Heart left ventricle (tissue), 16 donors: ENCODE measurements at regions not wholly inside any gene's neighbourhood (a gene's known extent, or its start where the extent isn't known, plus 50 kb on each side); places are given as distances from the start of the nearest gene placed in this dataset.

Experiments
- ATAC-seq, 4 donors: fragments of 200-7000 bp; cut with Tn5 transposase; one replicate each; pipeline ENCODE4 v1.9.1; 2020 to 2022; ENCODE audit warnings: moderate library complexity in 4 of 4, mild to moderate bottlenecking in 3 of 4, moderate number of reproducible peaks in 1 of 4
- DNase-seq, 5 donors: peaks; one replicate each; pipeline ENCODE4 v3.0.0-alpha.2; 2020
- H3K27ac ChIP-seq, 12 donors: fragments of 200-600 bp; sonication (generic) in 4 of 12; one replicate each; pipeline versions ENCODE4 v1.5.0 to v1.8.0; 2016 to 2022; ENCODE audit warnings: mild to moderate bottlenecking in 2 of 12
- H3K27me3 ChIP-seq, 9 donors: fragments of 200-600 bp; sonication (generic) in 2 of 9; one replicate each; pipeline versions ENCODE4 v1.5.1 to v1.8.0; 2016 to 2022; ENCODE audit warnings: mild to moderate bottlenecking in 3 of 9
- H3K36me3 ChIP-seq, 9 donors: fragments of 200-600 bp; sonication (generic) in 2 of 9; one replicate each; pipeline versions ENCODE4 v1.5.0 to v1.8.0; 2018 to 2022; ENCODE audit warnings: mild to moderate bottlenecking in 2 of 9
- H3K4me1 ChIP-seq, 12 donors: fragments of 200-600 bp; sonication (generic) in 4 of 12; one replicate each; pipeline versions ENCODE4 v1.5.0 to v1.8.0; 2016 to 2022; ENCODE audit warnings: mild to moderate bottlenecking in 3 of 12
- H3K4me3 ChIP-seq, 12 donors: fragments of 200-600 bp; sonication (generic) in 4 of 12; one replicate each; pipeline versions ENCODE4 v1.5.0 to v1.8.0; 2017 to 2022; ENCODE audit warnings: mild to moderate bottlenecking in 9 of 12, moderate library complexity in 4 of 12
- H3K9me3 ChIP-seq, 12 donors: fragments of 200-600 bp; sonication (generic) in 4 of 12; one replicate each; pipeline versions ENCODE4 v1.5.0 to v1.8.0; 2016 to 2022; ENCODE audit warnings: mild to moderate bottlenecking in 1 of 12
- POLR2A ChIP-seq, 2 donors: fragments of 450-650 bp; IDR thresholded peaks; one replicate each; pipeline ENCODE4 v1.6.1; 2017; ENCODE audit warnings: antibody characterized with exemption in 2 of 2, mild to moderate bottlenecking in 2 of 2, moderate library complexity in 2 of 2
- WGBS, 4 donors: extraction: QIAGEN DNeasy Blood & Tissue Kit in 2 of 4; methylation state at CpG; one replicate each; pipeline versions ENCODE4 v1.1.5 to v1.1.7; 2013 to 2018; 5-methylcytosine and 5-hydroxymethylcytosine counted together
- intact Hi-C, 10 donors: fragments of 100-400 bp; cut with DNase I; formaldehyde crosslinking; loops; one replicate each; pipeline versions ENCODE4 v1.11.1 to v1.14.2; 2022
- TF ChIP-seq, protein P1 (sequence below), 12 donors: fragments of 200-600 bp; sonication (generic) in 4 of 12; IDR thresholded peaks; one replicate each; pipeline versions ENCODE4 v1.5.0 to v1.8.0; 2018 to 2022; ENCODE audit warnings: antibody characterized with exemption in 12 of 12, mild to moderate bottlenecking in 5 of 12
- donor health status: ischemic (EF 13 %, LVEDD 7.1; RV severe dilation, severe dysfunction).
- donor health status: healthy with polysubstance abuse.
- donor health status: DM: no; HTN: yes; CAD: no.
- donor health status: DM: no; HTN: no; CAD: no.
- donor health status: ischemic (EF 25% LVEDD 6.9; RV normal size, moderate dysfunction).
- donor health status: ischemic (EF 25% LVEDD 5.7; RV mildly dilated, moderate dysfunction).
- donor health status: healthy.
- donor health status: DM: yes; HTN: yes; CAD: no.
- donor health status: ischemic (EF 35%, LVEDD 5.7; RV mildly dilated, moderate dysfunction).
- donor health status: nonischemic (EF 11% LVEDD 7.7; RV severe dilation, severe dysfunction).
- donor health status: DM: yes; HTN: yes; CAD: no.
- donor health status: PGD.
- donor health status: ischemic (EF 29% LVEDD 5.4; RV normal size, mild dysfunction).
- donor health status: nonischemic (EF 23%, LVEDD 6.1; RV moderate dilation, normal function).

DNA sequence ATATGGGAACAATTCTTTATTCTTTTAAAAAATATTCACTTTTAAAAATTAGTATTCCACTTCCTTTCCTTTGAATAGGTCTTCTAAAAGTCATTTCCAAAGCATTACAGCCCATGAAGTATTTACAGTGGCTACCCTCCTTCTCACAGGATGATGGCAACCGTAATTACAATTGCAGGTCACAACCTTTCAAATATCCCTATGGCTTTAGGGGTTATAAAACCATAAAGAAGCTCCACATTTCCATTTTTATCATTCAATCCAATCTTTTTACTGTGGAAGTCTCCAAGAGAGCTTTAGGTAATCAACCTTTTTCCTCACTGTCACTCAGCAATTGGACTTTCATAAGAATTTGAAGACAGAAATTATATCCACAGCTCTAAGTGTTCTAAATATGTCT lies 488.9 kb upstream of the CA10 start:
- 62 to 74% (median 68%) methylated on average over 1 of the region's 1 CpG for WGBS, 4 donors
- TF ChIP-seq, protein P1, sequence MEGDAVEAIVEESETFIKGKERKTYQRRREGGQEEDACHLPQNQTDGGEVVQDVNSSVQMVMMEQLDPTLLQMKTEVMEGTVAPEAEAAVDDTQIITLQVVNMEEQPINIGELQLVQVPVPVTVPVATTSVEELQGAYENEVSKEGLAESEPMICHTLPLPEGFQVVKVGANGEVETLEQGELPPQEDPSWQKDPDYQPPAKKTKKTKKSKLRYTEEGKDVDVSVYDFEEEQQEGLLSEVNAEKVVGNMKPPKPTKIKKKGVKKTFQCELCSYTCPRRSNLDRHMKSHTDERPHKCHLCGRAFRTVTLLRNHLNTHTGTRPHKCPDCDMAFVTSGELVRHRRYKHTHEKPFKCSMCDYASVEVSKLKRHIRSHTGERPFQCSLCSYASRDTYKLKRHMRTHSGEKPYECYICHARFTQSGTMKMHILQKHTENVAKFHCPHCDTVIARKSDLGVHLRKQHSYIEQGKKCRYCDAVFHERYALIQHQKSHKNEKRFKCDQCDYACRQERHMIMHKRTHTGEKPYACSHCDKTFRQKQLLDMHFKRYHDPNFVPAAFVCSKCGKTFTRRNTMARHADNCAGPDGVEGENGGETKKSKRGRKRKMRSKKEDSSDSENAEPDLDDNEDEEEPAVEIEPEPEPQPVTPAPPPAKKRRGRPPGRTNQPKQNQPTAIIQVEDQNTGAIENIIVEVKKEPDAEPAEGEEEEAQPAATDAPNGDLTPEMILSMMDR (IDR thresholded peaks at IDR 0.05): no peak
- no peak for TF ChIP-seq POLR2A (IDR thresholded peaks at IDR 0.05)
- no peak for ATAC-seq

DNA sequence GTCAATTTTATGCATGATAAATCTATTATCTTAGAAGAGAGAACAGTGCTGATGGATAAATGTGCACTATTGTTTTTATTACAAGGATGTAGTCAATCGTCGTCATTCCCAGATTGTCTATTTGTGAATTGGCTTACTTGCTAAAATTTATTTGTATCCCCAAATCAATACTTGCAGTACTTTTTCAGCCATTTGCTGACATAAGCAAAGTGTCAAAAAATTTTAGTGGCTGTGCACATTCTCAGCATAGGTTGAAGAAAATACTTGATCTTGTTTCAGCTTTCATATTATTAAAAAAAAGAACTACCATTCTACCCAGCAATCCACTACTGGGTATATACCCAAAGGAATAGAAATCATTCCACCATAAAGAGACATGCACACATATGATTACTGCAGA lies 477.9 kb upstream of the CA10 start:
- Histone ChIP-seq H3K4me3 (no peak overlapping the region), H3K27me3 (no peaks in the 10 kb centered on the region), H3K36me3 (no peaks in the 10 kb centered on the region), H3K4me1 (no peaks in the 10 kb centered on the region), H3K27ac (no peak overlapping the region), H3K9me3 (peaks cover 0 to under 1% (median 0%) of the 10 kb centered on the region in 12 donors)
- intact Hi-C loops: no loop called here
- DNase-seq (no peak), ATAC-seq (no peak)
- TF ChIP-seq, protein P1 (IDR thresholded peaks at IDR 0.05): no peak
- TF ChIP-seq POLR2A (IDR thresholded peaks at IDR 0.05): no peak
- WGBS, 4 donors: 90 to 94% (median 93%) methylated on average over 2 of the region's 2 CpGs

More for the DNA sequence above, 488.9 kb upstream of the CA10 start:
- peaks cover 0 to 5% (median 0%) of the 10 kb centered on the region in 12 donors for H3K9me3 ChIP-seq
- H3K27me3 ChIP-seq: peaks cover 0 to 4% (median 0%) of the 10 kb centered on the region in 9 donors
- no peak overlapping the region for H3K4me3 ChIP-seq
- DNase-seq: no peak
- H3K4me1 ChIP-seq: no peaks in the 10 kb centered on the region
- intact Hi-C loops: no loop called here
- no peak overlapping the region for H3K27ac ChIP-seq
- H3K36me3 ChIP-seq: no peaks in the 10 kb centered on the region

DNA sequence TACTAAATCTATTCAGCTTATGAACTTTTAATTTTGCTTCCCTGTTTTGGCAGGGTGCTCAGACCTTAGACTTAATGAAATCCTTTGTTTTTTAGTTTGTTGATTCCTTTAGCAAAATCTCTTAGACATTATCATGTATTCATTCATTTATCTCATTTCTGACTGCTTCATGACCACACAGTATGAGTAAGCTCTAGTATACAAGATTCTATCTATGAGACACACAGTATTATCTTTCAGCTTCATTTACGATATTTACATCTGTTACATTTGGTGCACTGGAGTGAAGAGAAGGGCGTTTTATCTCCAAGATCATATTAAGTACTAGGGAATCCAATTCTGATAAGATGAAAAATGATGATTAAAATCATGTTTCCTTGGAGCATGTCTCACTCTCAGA lies 448.1 kb upstream of the CA10 start:
- 46 to 70% (median 60%) methylated on average over 2 of the region's 2 CpGs for WGBS, 4 donors

DNA sequence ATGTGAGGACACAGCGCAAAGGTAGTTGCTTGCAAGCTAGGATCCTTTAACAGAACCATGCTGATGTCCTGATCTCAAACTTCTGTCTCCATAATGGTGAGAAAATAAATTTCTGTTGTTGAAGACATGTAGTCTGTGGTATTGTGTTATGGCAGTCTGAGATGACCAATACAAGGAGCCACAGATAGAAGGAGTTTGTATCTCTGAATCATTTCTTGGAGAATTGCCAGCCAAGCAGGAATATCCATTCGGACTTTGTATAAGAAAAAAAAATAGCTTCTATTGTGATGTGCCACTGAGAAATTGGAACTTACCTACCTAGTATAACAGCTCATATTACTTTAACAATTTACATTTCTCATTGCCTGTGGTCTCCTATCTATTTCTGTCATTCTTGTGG lies 447.6 kb upstream of the CA10 start:
- Histone ChIP-seq H3K4me1 (no peaks in the 10 kb centered on the region), H3K27ac (no peak overlapping the region), H3K36me3 (no peaks in the 10 kb centered on the region), H3K9me3 (no peaks in the 10 kb centered on the region), H3K27me3 (no peaks in the 10 kb centered on the region), H3K4me3 (no peak overlapping the region)
- ATAC-seq (peak in 1 of 4 donors; percentile 22), DNase-seq (no peak)
- intact Hi-C loops: loop anchor here in 1 of 10 donors (10.0 kb wide), 1 partner anchor 59 kb away; no protein-coding TSS in a partner anchor
- TF ChIP-seq, protein P1 (IDR thresholded peaks at IDR 0.05): no peak
- TF ChIP-seq POLR2A (IDR thresholded peaks at IDR 0.05): no peak
- WGBS, 4 donors: 45 to 50% (median 46%) methylated on average over 2 of the region's 2 CpGs

More for the DNA sequence above, 448.1 kb upstream of the CA10 start:
- intact Hi-C loops: loop anchor here in 1 of 10 donors (10.0 kb wide), 1 partner anchor 58 kb away; no protein-coding TSS in a partner anchor
- H3K36me3 ChIP-seq: no peaks in the 10 kb centered on the region
- H3K27me3 ChIP-seq: no peaks in the 10 kb centered on the region
- TF ChIP-seq POLR2A (IDR thresholded peaks at IDR 0.05): no peak
- TF ChIP-seq, protein P1 (IDR thresholded peaks at IDR 0.05): no peak
- no peaks in the 10 kb centered on the region for H3K9me3 ChIP-seq
- H3K4me1 ChIP-seq: no peaks in the 10 kb centered on the region
- H3K27ac ChIP-seq: no peak overlapping the region
- ATAC-seq: no peak
- no peak for DNase-seq
- no peak overlapping the region for H3K4me3 ChIP-seq
